Caki2 (cell line): ENCODE measurements at regions not wholly inside any gene's neighbourhood (a gene's known extent, or its start where the extent isn't known, plus 50 kb on each side); places are given as distances from the start of the nearest gene placed in this dataset.
"Not testable (repeated sequence)": the region's sequence is repeated elsewhere in the genome, so short reads cannot be mapped to it uniquely, and the experiment has no call there.

Experiments used
- DNase-seq: peaks from one replicate; pipeline ENCODE4 v3.0.0-alpha.2; 2015; ENCODE audit warnings: low read depth
- in situ Hi-C: cut with HindIII; loops from 2 replicates; pipeline ENCODE4 v1.10.0; 2016; ENCODE audit warnings: low sequenced_read_pairs, low pct_unique_long_range_greater_than_20kb, mixed read lengths

- no peak for DNase-seq
- in situ Hi-C loops: no loop called here
These were observed 201.8 kb upstream of the ZNF385D start for GRCh38 chr3:21952856-21953255.

GRCh38 chr3:21954709-21955108 lies 203.7 kb upstream of the ZNF385D start:
- in situ Hi-C loops: no loop called here
- no peak for DNase-seq

- in situ Hi-C loops: no loop called here
- DNase-seq: no peak
These were observed 204.4 kb upstream of the ZNF385D start for GRCh38 chr3:21955406-21955805.

- no peak for DNase-seq
- in situ Hi-C loops: no loop called here
These were observed 209.0 kb upstream of the ZNF385D start for GRCh38 chr3:21960033-21960432.

GRCh38 chr3:21962456-21962855 lies 211.4 kb upstream of the ZNF385D start:
- DNase-seq: no peak
- in situ Hi-C loops: no loop called here

GRCh38 chr3:21966457-21966856 lies 215.4 kb upstream of the ZNF385D start:
- DNase-seq, in situ Hi-C loops: not testable (repeated sequence)

GRCh38 chr3:21979706-21980105 lies 228.7 kb upstream of the ZNF385D start:
- no peak for DNase-seq
- in situ Hi-C loops: no loop called here

- in situ Hi-C loops: no loop called here
These were observed 238.5 kb upstream of the ZNF385D start for GRCh38 chr3:21989341-21990042.

GRCh38 chr3:21991061-21991460 lies 240.1 kb upstream of the ZNF385D start:
- in situ Hi-C loops: no loop called here
- no peak for DNase-seq

More at GRCh38 chr3:21989341-21990042, 238.5 kb upstream of the ZNF385D start:
- no peak for DNase-seq

GRCh38 chr3:21995079-21995607 lies 244.1 kb upstream of the ZNF385D start:
- in situ Hi-C loops: no loop called here
- DNase-seq: no peak

- no peak for DNase-seq
- in situ Hi-C loops: no loop called here
These were observed 256.4 kb upstream of the ZNF385D start for GRCh38 chr3:22007368-22007767.

- in situ Hi-C loops: no loop called here
- DNase-seq: no peak
These were observed 260.0 kb upstream of the ZNF385D start for GRCh38 chr3:22010997-22011396.

GRCh38 chr3:22012471-22012870 lies 261.5 kb upstream of the ZNF385D start:
- in situ Hi-C loops: no loop called here
- DNase-seq: no peak

GRCh38 chr3:22013641-22014040 lies 262.6 kb upstream of the ZNF385D start:
- DNase-seq: no peak

GRCh38 chr3:22016197-22016596 lies 265.2 kb upstream of the ZNF385D start:
- no peak for DNase-seq
- in situ Hi-C loops: no loop called here

More at GRCh38 chr3:22013641-22014040, 262.6 kb upstream of the ZNF385D start:
- in situ Hi-C loops: no loop called here

GRCh38 chr3:22024638-22025037 lies 273.6 kb upstream of the ZNF385D start:
- DNase-seq, in situ Hi-C loops: not testable (repeated sequence)

GRCh38 chr3:22029480-22029879 lies 278.5 kb upstream of the ZNF385D start:
- no peak for DNase-seq
- in situ Hi-C loops: no loop called here

- no peak for DNase-seq
- in situ Hi-C loops: no loop called here
These were observed 288.2 kb upstream of the ZNF385D start for GRCh38 chr3:22039161-22039560.

- in situ Hi-C loops: no loop called here
- DNase-seq: no peak
These were observed 289.1 kb upstream of the ZNF385D start for GRCh38 chr3:22040150-22040549.

- in situ Hi-C loops: no loop called here
These were observed 294.9 kb upstream of the ZNF385D start for GRCh38 chr3:22045882-22046281.

More at GRCh38 chr3:22045882-22046281, 294.9 kb upstream of the ZNF385D start:
- DNase-seq: no peak
